SK-N-SH (cell line): ENCODE measurements at regions not wholly inside any gene's neighbourhood (a gene's known extent, or its start where the extent isn't known, plus 50 kb on each side); places are given as distances from the start of the nearest gene placed in this dataset.

ENCODE experiments used
- CTCF ChIA-PET: fragments of 300-600, 350-600 bp; formaldehyde crosslinking; extraction: SDS; loops from one replicate; lab custom pipeline; 2021; lab: Yijun Ruan, JAX
- POLR2A ChIA-PET: fragments of 350-600 bp; sonication (Branson Sonifier 250); formaldehyde crosslinking; extraction: SDS; loops from one replicate; lab custom pipeline; 2020; ENCODE audit warnings: antibody characterized with exemption, inconsistent platforms; lab: Yijun Ruan, JAX
- DNase-seq: peaks from one replicate; pipeline ENCODE4 v3.0.0; 2012
- H2AFZ ChIP-seq: fragments of 200-600 bp; sonication (generic); 2 replicates; pipeline ENCODE4 v1.8.1; 2016; ENCODE audit warnings: antibody characterized with exemption, mild to moderate bottlenecking, low read depth
- H3F3A ChIP-seq: fragments of 200-600 bp; sonication (generic); replicated peaks from 2 replicates; pipeline ENCODE3; 2016; ENCODE audit warnings: antibody characterized with exemption, mild to moderate bottlenecking; ENCODE audit not compliant: insufficient read depth
- H3K27ac ChIP-seq, 2 experiments: fragments of 200-500 bp in 1 of 2; fragments of 200-600 bp in 1 of 2; sonication (Bioruptor generic) in 1 of 2; sonication (generic), shearing (Covaris generic) in 1 of 2; 2 replicates each; pipeline versions ENCODE4 v1.5.1 to v1.6.1; 2014 to 2016; ENCODE audit warnings: low read depth in 2 of 2, inconsistent platforms in 1 of 2, low read length in 1 of 2, mild to moderate bottlenecking in 1 of 2, mixed read lengths in 1 of 2
- H3K27me3 ChIP-seq: fragments of 200-600 bp; sonication (generic), shearing (Covaris generic); 2 replicates; pipeline ENCODE4 v1.6.1; 2016; ENCODE audit warnings: mixed run types; ENCODE audit not compliant: insufficient read depth
- H3K36me3 ChIP-seq, 2 experiments: fragments of 200-500 bp in 1 of 2; fragments of 200-600 bp in 1 of 2; sonication (Bioruptor generic) in 1 of 2; sonication (generic) in 1 of 2; replicated peaks in 1 of 2; 2 replicates each; pipeline versions ENCODE3 to v1.5.1; 2014 to 2016; ENCODE audit warnings: low read length in 1 of 2, mild to moderate bottlenecking in 1 of 2; ENCODE audit not compliant: insufficient read depth in 2 of 2, control insufficient read depth in 1 of 2
- H3K4me1 ChIP-seq, 2 experiments: fragments of 200-500 bp in 1 of 2; fragments of 200-600 bp in 1 of 2; sonication (Bioruptor generic) in 1 of 2; sonication (generic), shearing (Covaris generic) in 1 of 2; 2 replicates each; pipeline versions ENCODE4 v1.5.1 to v1.6.1; 2014 to 2016; ENCODE audit warnings: low read depth in 1 of 2, low read length in 1 of 2, mixed run types in 1 of 2; ENCODE audit not compliant: insufficient read depth in 2 of 2, control insufficient read depth in 1 of 2
- H3K4me2 ChIP-seq: fragments of 200-600 bp; sonication (generic), shearing (Covaris generic); 2 replicates; pipeline ENCODE4 v1.6.1; 2017; ENCODE audit warnings: mixed run types
- H3K4me3 ChIP-seq, 2 experiments: fragments of 200-500 bp in 1 of 2; fragments of 200-600 bp in 1 of 2; sonication (Bioruptor generic) in 1 of 2; sonication (generic), shearing (Covaris generic) in 1 of 2; 2 replicates each; pipeline versions ENCODE4 v1.5.1 to v1.8.1; 2014 to 2016; ENCODE audit warnings: low read depth in 2 of 2, inconsistent platforms in 1 of 2, low read length in 1 of 2, mild to moderate bottlenecking in 1 of 2, mixed read lengths in 1 of 2, moderate library complexity in 1 of 2
- H3K79me2 ChIP-seq: fragments of 200-600 bp; sonication (generic); 2 replicates; pipeline ENCODE4 v1.8.1; 2017; ENCODE audit warnings: mild to moderate bottlenecking; ENCODE audit not compliant: insufficient read depth
- H3K9ac ChIP-seq: fragments of 200-600 bp; sonication (generic); 2 replicates; pipeline ENCODE4 v1.6.1; 2017; ENCODE audit warnings: mixed run types
- H3K9me2 ChIP-seq: fragments of 200-600 bp; sonication (generic); 2 replicates; pipeline ENCODE4 v1.6.1; 2017; ENCODE audit warnings: mixed run types
- H3K9me3 ChIP-seq: fragments of 200-600 bp; sonication (generic); 2 replicates; pipeline ENCODE4 v1.6.1; 2017; ENCODE audit warnings: mixed run types, mild to moderate bottlenecking, moderate library complexity
- H4K20me1 ChIP-seq: fragments of 200-600 bp; sonication (generic); 2 replicates; pipeline ENCODE4 v1.6.1; 2017; ENCODE audit warnings: mild to moderate bottlenecking, mixed run types; ENCODE audit not compliant: insufficient read depth
- CHD2 ChIP-seq: fragments of 150-350 bp; IDR thresholded peaks from 2 replicates; pipeline ENCODE4 v1.6.1; 2018; ENCODE audit warnings: low read length; ENCODE audit not compliant: partially characterized antibody
- CTCF ChIP-seq: fragments of 200-600 bp; sonication (generic); IDR thresholded peaks from 2 replicates; pipeline ENCODE4 v1.6.1; 2017; ENCODE audit warnings: antibody characterized with exemption, mild to moderate bottlenecking, moderate library complexity
- ELF1 ChIP-seq: IDR thresholded peaks from 2 replicates; pipeline ENCODE4 v1.4.0; 2012
- EP300 ChIP-seq, 2 experiments: IDR thresholded peaks; 2 replicates each; pipeline versions ENCODE4 v1.4.0 to v1.6.1; 2012; ENCODE audit warnings: borderline replicate concordance in 1 of 2, low read depth in 1 of 2, low read length in 1 of 2
- FOXJ3 ChIP-seq: sonication (generic); formaldehyde crosslinking; IDR thresholded peaks from 2 replicates; pipeline ENCODE4 v1.5.1; 2020; ENCODE audit warnings: mild to moderate bottlenecking, missing genetic modification reagents
- FOXM1 ChIP-seq: IDR thresholded peaks from 2 replicates; pipeline ENCODE4 v1.4.0; 2012; ENCODE audit warnings: low read depth, mild to moderate bottlenecking
- GATA2 ChIP-seq: sonication (generic); formaldehyde crosslinking; IDR thresholded peaks from 2 replicates; pipeline ENCODE4 v1.5.0; 2020; ENCODE audit warnings: mild to moderate bottlenecking, missing genetic modification reagents
- JUND ChIP-seq: IDR thresholded peaks from 2 replicates; pipeline ENCODE4 v1.4.0; 2012
- MEF2A ChIP-seq: IDR thresholded peaks from 2 replicates; pipeline ENCODE4 v1.4.0; 2012; ENCODE audit warnings: low read depth, borderline replicate concordance
- MXI1 ChIP-seq: IDR thresholded peaks from 2 replicates; pipeline ENCODE4 v1.6.1; 2012; ENCODE audit warnings: mild to moderate bottlenecking, low read depth, low read length, improper control_type of control experiment
- PBX3 ChIP-seq: IDR thresholded peaks from 2 replicates; pipeline ENCODE4; 2012
- RFX5 ChIP-seq: IDR thresholded peaks from 2 replicates; pipeline ENCODE4 v1.6.1; 2012; ENCODE audit warnings: mild to moderate bottlenecking, improper control_type of control experiment, low read length
- RXRA ChIP-seq: IDR thresholded peaks from 2 replicates; pipeline ENCODE4 v1.4.0; 2012; ENCODE audit warnings: low read depth, mild to moderate bottlenecking, borderline replicate concordance
- SIN3A ChIP-seq: IDR thresholded peaks from 2 replicates; pipeline ENCODE4 v1.6.1; 2012; ENCODE audit warnings: low read depth, mild to moderate bottlenecking, low read length, moderate library complexity, borderline replicate concordance
- SMC3 ChIP-seq: IDR thresholded peaks from 2 replicates; pipeline ENCODE4 v1.6.1; 2012; ENCODE audit warnings: low read depth, low read length, improper control_type of control experiment
- TAF1 ChIP-seq: IDR thresholded peaks from 2 replicates; pipeline ENCODE4 v1.6.1; 2012; ENCODE audit warnings: low read depth, mild to moderate bottlenecking, low read length, moderate library complexity, borderline replicate concordance
- TEAD4 ChIP-seq: IDR thresholded peaks from 2 replicates; pipeline ENCODE4 v1.4.0; 2012; ENCODE audit warnings: mild to moderate bottlenecking, borderline replicate concordance; ENCODE audit not compliant: insufficient read depth
- USF1 ChIP-seq: IDR thresholded peaks from 2 replicates; pipeline ENCODE4 v1.4.0; 2012; ENCODE audit warnings: low read depth, borderline replicate concordance
- USF2 ChIP-seq: fragments of 150-350 bp; IDR thresholded peaks from 2 replicates; pipeline ENCODE4 v1.6.1; 2017; ENCODE audit warnings: antibody characterized with exemption, low read length, low read depth, borderline replicate concordance
- WGBS: methylation state at CpG from one replicate; pipeline ENCODE4 v1.1.6; 2017; ENCODE audit warnings: low lambda C conversion rate; 5-methylcytosine and 5-hydroxymethylcytosine counted together

GRCh38 chr1:239239529-239239928 is 146.8 kb upstream of the CHRM3 start (continued):
- no peak for TF ChIP-seq CTCF
- TF ChIP-seq, all 33 proteins: peak for 0

GRCh38 chr1:239237912-239238311 is 148.5 kb upstream of the CHRM3 start:
- Histone ChIP-seq H3K9ac (no peak overlapping the region), H3K4me1 (no peaks in the 10 kb centered on the region; a peak in 1 of 4 replicates), H3K9me3 (no peaks in the 10 kb centered on the region), H3K27ac (no peak overlapping the region), H4K20me1 (no peaks in the 10 kb centered on the region), H3K36me3 (no peaks in the 10 kb centered on the region), H3K79me2 (no peaks in the 10 kb centered on the region), H3F3A (no peaks in the 10 kb centered on the region), H3K4me2 (no peak overlapping the region), H2AFZ (no peak overlapping the region), H3K4me3 (no peak overlapping the region), H3K27me3 (no peaks in the 10 kb centered on the region), H3K9me2 (no peaks in the 10 kb centered on the region)
- 69% methylated on average over 9 of the region's 9 CpGs for WGBS
- no peak for DNase-seq
- POLR2A ChIA-PET: no interaction called here
- TF ChIP-seq RXRA (no peak), JUND (no peak), TAF1 (no peak), FOXJ3 (CRISPR knock-in tag) (no peak), RFX5 (no peak), SMC3 (no peak), USF1 (no peak), MXI1 (no peak), SIN3A (no peak), PBX3 (no peak), TEAD4 (no peak), CHD2 (no peak), USF2 (no peak), GATA2 (CRISPR knock-in tag) (no peak), ELF1 (no peak), EP300 (IDR thresholded peaks at IDR 0.05; ENCODE audit: borderline replicate concordance in 1 of 2, low read depth in 1 of 2, low read length in 1 of 2) (no peak), FOXM1 (no peak), MEF2A (no peak)
- CTCF ChIA-PET: no interaction called here
